Gastrocnemius medialis (tissue), 4 donors: ENCODE measurements at regions not wholly inside any gene's neighbourhood (a gene's known extent, or its start where the extent isn't known, plus 50 kb on each side); places are given as distances from the start of the nearest gene placed in this dataset.

Source experiments
- POLR2A ChIP-seq, 2 donors: fragments of 450-650 bp; IDR thresholded peaks; one replicate each; pipeline ENCODE4 v1.6.1; 2017; ENCODE audit warnings: antibody characterized with exemption in 2 of 2, mild to moderate bottlenecking in 2 of 2, moderate library complexity in 2 of 2
- TF ChIP-seq, protein P1 (sequence below), 5 experiments: fragments of 450-650 bp in 3 of 5; fragments of 200-600 bp in 2 of 5; sonication (generic) in 2 of 5; IDR thresholded peaks in 4 of 5; conservative IDR thresholded peaks in 1 of 5; 1 replicate in 4 of 5; 2 replicates in 1 of 5; pipeline ENCODE4 v1.5.1; 2016 to 2019; ENCODE audit warnings: antibody characterized with exemption in 5 of 5, mild to moderate bottlenecking in 3 of 5, moderate library complexity in 3 of 5

DNA sequence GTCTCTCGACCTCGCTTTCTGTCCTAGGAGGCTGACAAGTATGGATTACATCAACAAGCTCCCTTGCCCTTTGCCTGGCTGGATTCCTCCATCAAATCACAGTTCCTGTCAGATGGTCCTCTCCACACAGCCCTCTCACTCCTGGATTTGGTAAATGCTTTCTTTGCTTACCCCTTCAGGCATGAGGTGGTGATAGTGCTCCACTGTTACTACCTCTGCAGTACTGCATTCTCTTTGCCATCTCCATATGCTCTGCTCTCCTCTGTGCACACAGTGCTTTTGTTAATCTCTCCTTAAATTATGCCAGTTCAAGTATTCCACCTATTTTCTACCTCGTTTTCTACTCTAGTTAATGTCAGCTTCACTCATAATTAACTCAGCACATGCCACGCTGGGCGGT lies 279.2 kb downstream of the DMAC1 start:
- TF ChIP-seq, protein P1, sequence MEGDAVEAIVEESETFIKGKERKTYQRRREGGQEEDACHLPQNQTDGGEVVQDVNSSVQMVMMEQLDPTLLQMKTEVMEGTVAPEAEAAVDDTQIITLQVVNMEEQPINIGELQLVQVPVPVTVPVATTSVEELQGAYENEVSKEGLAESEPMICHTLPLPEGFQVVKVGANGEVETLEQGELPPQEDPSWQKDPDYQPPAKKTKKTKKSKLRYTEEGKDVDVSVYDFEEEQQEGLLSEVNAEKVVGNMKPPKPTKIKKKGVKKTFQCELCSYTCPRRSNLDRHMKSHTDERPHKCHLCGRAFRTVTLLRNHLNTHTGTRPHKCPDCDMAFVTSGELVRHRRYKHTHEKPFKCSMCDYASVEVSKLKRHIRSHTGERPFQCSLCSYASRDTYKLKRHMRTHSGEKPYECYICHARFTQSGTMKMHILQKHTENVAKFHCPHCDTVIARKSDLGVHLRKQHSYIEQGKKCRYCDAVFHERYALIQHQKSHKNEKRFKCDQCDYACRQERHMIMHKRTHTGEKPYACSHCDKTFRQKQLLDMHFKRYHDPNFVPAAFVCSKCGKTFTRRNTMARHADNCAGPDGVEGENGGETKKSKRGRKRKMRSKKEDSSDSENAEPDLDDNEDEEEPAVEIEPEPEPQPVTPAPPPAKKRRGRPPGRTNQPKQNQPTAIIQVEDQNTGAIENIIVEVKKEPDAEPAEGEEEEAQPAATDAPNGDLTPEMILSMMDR (IDR thresholded peaks at IDR 0.05 in 4 of 5, conservative IDR thresholded peaks at IDR 0.05 in 1 of 5), result no peak
- no peak for TF ChIP-seq POLR2A (IDR thresholded peaks at IDR 0.05)
